NCI-H1930 (cell line): ENCODE measurements at regions not wholly inside any gene's neighbourhood (a gene's known extent, or its start where the extent isn't known, plus 50 kb on each side); places are given as distances from the start of the nearest gene placed in this dataset.

Experiments used
- DNase-seq, 2 experiments: peaks; one replicate each; lab custom pipeline; 2025; lab: John Stamatoyannopoulos, UW

GRCh38 chr5:38099205-38100168 is 158.9 kb upstream of the EGFLAM start:
- no peak for DNase-seq

DNA sequence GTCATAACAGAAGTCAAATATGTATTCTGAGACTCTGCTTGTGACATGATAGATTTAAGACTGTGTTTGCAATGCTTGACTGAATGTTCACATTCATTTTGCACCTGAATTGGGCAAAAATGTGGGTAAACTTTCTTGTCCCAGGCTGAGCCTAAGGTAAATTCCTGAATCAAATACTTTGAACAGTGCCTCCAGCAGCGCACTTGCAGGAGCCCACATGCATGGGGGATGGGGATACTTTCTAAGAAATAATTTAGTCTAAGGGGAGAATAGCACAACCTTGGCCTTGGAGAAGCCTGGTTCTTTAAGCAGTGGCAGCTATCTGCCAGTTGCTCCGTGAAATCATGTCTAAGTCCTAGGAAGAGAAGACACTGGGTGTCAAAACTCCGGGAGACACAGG is 163.5 kb upstream of the EGFLAM start:
- DNase-seq, result no peak

DNA sequence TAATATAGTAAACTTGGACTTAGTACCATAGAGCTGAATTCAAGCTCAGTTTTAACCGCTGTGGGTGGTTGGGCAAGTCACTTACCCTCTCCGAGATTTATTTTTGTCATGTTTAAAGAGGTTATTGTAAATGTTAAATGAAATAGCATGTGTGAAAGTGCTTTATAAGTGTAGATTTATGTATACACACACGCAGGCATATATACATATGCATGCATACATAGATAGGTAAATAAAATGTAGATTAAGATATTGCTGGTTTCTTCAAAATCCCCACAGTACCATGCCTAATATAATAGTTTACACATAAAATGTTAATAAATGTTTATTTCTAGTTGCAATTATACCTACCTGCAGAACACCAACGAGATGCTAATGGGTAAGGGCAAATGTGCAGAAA is 164.5 kb upstream of the EGFLAM start:
- DNase-seq, result no peak

DNA sequence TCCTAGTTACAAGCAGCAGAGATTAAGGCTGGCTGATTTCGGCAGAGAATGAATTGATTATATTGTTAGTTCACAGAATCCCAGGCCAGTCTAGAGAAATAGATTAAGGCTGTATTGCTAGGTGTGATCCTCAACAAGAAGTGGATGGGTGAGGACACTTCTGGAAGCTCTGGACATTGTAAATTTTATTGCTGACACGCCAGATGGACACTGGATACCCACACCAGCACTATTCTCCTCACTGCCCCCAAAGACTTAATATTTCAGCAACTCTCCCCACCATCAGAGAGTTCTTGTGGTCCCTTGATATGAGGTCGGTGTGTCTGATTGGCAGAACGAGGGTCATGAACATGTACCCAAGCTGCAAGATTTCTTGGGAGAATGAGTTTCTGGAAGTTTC is 171.6 kb upstream of the EGFLAM start:
- DNase-seq, result no peak

DNA sequence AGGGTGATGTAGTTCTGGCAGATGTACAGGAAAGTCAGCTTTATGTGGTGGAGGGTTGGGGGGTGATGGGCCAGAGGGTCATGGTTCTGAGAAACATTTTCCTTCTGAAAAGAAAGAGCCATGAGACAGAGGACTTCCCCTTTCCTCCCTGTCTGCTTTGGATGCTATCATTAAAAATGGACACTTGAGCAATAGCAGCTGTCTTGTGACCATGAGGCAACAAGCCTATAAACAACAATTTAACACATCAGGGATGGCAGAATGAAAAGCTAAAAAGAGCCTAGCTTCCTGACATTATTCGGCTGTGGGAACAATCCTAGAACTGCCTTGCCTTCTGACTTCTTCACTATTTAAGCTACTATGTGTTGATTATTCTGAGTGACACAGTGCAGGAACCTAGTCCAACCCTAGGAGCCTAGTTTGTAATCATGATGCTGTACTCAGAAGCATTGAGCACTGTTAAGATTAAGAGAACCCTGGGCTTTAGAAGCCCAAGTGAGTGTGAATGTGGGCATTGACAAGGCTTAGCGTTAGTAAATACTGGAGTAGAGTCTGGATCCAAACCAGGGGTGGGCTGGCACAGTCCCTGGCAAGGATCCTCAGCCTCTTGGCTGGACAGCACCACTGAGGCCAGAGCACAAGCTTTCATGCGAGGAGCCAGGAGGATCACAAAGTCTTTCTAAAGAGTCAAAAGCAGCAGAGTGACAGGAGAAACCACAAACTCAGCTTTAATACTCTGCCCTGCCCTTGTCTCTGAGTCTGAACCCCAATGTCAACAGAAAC is 178.5 kb upstream of the EGFLAM start:
- no peak for DNase-seq

- no peak for DNase-seq
These were observed 180.2 kb upstream of the EGFLAM start for GRCh38 chr5:38078161-38078560.

DNA sequence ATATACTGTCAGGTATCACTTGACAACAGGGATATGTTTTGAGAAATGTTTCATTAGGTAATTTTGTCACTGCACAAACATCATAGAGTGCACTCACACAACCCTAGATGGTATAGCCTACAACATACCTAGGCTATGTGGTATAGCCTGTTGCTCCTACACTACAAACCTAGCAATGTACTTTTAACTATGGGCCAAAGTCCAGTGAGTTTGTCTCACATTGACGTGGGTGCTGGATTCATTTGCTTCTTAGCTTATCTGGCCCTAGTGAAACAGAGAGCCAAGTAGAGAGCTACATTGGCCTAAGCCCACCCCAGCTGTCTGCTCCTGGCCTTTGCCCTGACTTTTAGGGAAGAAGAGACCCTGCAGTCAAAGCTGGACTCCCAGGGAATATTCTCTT is 180.7 kb upstream of the EGFLAM start:
- DNase-seq, result no peak

- DNase-seq, result no peak
These were observed 186.3 kb upstream of the EGFLAM start for GRCh38 chr5:38071831-38072694.

- no peak for DNase-seq
These were observed 187.9 kb upstream of the EGFLAM start for GRCh38 chr5:38070304-38070950.

DNA sequence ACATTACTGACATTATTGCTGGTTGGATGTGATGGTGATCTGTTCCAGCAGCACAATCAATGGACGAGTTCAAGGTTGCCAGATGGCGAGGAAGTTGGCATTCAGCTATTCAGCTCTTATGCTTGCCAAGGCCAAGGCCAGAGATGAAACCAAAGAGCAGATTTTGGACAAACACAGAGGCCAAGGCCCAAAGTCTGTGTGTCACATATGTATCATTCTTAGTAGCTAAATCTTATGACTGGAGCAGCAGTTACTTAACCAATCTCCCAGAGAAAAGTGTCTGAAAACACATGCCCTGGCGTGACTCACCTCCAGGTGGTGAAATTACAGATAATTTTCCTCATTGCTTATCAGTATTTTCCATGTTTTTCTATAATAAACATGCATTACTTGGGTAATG is 189.0 kb upstream of the EGFLAM start:
- DNase-seq, result no peak

DNA sequence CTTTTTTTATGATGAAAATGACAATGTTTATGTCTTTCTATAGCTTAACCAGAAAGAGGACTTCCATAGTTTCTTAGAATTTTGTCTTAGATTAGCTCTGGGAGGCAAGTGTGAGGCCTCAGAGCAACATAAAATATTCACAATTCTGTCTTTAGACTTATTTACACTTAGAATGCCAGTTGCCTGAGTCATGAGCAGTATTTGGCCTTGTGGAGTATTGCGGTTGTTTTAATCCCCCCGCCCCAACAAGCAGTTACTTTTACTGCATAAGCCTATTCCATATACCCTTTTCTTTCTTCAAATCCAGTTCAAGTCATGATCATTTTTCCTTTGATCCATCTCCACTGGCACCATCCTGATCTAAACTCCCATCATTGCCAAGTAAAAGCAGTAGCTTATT is 198.0 kb upstream of the EGFLAM start:
- DNase-seq, result no peak

DNA sequence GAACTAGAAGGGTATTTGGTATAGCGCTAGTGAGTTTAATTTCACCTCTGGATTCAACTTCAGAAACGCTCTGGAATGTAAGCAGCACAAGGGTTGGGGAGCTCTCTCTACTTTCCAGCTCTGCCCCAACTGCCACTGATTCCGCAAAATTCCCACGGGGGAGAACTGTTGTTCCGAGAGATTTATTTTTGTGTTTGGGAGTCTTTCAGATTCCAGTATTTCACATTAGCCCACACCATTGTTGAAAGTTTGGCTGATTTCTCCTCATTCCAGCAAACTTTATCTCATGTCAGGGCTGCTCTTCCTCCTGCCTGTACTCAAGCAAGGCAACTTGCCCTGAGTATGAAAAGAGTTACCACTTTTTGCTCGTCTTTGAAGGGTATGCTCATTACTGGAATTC is 198.5 kb upstream of the EGFLAM start:
- no peak for DNase-seq

DNA sequence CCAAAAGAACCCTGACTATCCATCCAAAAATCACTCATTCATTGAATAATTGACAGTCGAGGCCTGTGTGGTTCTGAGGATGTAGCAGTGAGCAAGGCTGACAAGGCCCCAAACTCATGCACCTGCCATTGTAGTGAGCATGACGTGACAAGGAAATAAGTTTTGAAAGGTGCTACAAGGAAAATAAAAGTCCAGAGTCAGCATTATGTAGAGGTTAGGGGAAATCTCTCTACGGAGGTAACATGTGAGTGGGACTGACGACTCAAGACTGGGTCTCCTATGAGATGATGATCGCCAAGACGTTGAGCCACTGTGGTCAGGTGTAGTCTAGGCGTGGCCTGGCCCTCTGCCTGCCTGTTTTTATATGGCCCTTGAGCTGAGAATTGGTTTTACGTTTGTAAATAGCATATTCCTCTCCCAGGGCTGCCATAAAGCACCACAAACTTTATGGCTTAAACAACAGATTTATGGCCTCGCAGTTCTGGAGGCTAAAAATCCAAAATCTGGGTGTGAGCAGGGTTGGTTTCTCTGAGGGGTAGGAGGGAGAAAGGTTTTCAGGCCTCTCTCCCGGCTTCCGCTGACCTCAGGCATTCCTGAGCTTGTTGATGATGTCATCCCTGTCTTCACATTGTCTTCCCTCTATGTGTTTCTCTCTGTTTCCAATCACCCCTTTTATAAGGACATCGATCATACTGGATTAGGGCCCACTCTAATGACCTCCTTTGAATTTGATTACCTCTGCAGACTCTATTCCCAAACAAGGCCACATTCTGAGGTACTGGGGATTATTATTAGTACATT is 206.4 kb upstream of the EGFLAM start:
- no peak for DNase-seq

DNA sequence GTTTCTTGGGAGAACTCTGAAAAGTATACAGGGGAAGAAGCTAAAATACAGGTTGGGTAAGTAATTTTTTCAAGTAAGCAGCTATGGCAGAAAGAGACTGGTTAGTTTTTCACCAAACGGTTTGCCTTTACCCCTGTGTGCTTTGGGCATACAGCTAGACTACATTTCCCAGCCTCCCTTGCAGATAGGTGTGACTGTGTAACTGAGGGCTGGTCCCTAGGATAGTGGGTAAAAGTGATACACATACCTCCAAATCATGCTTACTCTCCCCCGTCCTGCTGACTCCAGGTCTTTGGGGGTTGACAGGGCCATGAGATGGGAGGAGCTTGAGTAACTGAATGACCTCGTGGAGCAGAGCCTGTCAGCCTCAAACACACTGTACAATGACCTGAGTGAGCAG is 208.6 kb upstream of the GDNF start:
- DNase-seq, result no peak

DNA sequence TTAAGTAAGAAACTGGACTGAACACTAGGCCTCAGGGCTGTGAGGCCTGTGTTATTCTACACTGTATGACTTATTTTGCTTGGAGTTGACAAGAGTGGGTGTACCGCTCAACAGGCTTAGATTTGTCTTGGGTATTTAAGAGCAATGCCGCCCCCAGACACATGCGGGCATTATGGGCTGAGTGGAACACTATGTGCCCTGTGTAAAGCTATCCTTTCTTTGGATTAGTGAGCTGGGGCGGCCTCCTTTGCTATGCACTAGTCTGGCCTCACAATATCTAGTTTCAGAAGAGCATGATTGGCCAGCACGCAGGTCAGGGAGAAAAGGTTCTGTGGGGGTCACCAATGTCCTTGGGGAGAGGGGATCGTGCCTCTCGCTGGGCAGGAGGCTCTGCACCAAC is 206.3 kb upstream of the GDNF start:
- no peak for DNase-seq

DNA sequence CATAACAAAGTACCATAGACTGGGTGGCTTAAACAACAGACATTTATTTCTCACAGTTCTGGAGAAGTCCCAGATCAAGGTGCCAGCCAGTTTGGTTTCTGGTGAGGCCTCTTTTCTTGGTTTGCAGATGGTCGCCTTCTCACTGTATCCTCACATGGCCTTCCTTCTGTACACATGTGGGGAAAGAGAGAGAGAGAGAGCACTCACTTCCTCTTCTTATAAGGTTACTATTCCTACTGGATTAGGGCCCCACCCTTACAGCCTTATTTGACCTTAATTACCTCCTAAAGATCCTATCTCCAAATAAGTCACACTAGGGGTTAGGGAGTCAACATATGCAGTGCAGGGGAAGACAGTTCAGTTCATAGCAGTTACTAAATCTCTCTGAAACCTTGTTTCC is 205.6 kb upstream of the GDNF start:
- DNase-seq, result no peak

GRCh38 chr5:38039826-38040225 is 200.0 kb upstream of the GDNF start:
- DNase-seq, result no peak

DNA sequence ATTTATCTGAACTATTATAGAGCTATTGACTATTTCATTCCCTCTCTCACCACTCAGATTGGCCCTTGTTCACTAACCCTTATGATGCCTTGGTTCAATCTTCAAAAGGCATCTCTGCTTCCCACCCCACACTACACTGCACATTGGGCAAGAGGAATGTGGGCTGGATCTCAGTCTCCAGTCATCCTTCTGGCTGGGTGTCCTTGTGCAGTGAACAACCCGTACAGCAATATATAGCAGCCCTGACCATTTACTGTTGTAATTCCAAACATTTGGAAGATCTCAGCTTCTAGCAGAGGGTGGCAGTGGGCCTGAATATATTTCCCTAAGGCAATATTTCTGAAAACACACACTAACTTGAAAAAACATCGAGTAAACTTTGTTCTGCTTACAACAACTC is 199.2 kb upstream of the GDNF start:
- DNase-seq, result no peak

GRCh38 chr5:38036765-38037164 is 196.9 kb upstream of the GDNF start:
- DNase-seq, result no peak

GRCh38 chr5:38032149-38032548 is 192.3 kb upstream of the GDNF start:
- DNase-seq, result no peak

- no peak for DNase-seq
These were observed 191.5 kb upstream of the GDNF start for GRCh38 chr5:38031304-38031703.
